SK-N-MC (cell line): ENCODE measurements at regions not wholly inside any gene's neighbourhood (a gene's known extent, or its start where the extent isn't known, plus 50 kb on each side); places are given as distances from the start of the nearest gene placed in this dataset.
"Not testable (repeated sequence)": the region's sequence is repeated elsewhere in the genome, so short reads cannot be mapped to it uniquely, and the experiment has no call there.

Experiments
- DNase-seq: peaks from one replicate; pipeline ENCODE4 v3.0.0-alpha.2; 2011; ENCODE audit warnings: low read depth, low spot score
- H3K27ac ChIP-seq: fragments of 200-600 bp; sonication (generic); 2 replicates; pipeline ENCODE4 v1.5.1; 2016; ENCODE audit warnings: mixed run types
- H3K36me3 ChIP-seq: fragments of 200-600 bp; sonication (generic); 2 replicates; pipeline ENCODE4 v1.6.1; 2017; ENCODE audit warnings: antibody characterized with exemption, low read length, mixed read lengths; ENCODE audit not compliant: insufficient read depth
- H3K4me3 ChIP-seq: fragments of 200-600 bp; sonication (generic); 2 replicates; pipeline ENCODE4 v1.5.1; 2016
- H3K9ac ChIP-seq: fragments of 200-600 bp; sonication (generic); 2 replicates; pipeline ENCODE4 v1.8.0; 2017; ENCODE audit warnings: mixed run types, mixed read lengths; ENCODE audit not compliant: insufficient read length
- H3K9me3 ChIP-seq: fragments of 200-600 bp; sonication (generic); 2 replicates; pipeline ENCODE4 v1.6.1; 2017; ENCODE audit warnings: low read depth, mild to moderate bottlenecking, antibody characterized with exemption, low read length, moderate library complexity, mixed read lengths
- EZH2 ChIP-seq: fragments of 200-600 bp; sonication (generic); IDR thresholded peaks from one replicate; pipeline ENCODE4 v1.6.1; 2017; ENCODE audit warnings: antibody characterized with exemption
- FOXP2 ChIP-seq: optimal IDR thresholded peaks from 2 replicates; pipeline ENCODE3; 2011; ENCODE audit warnings: mild to moderate bottlenecking, moderate library complexity; ENCODE audit not compliant: insufficient read depth; ENCODE audit errors: extremely low read length, control extremely low read depth
- POLR2AphosphoS5 ChIP-seq: IDR thresholded peaks from 2 replicates; pipeline ENCODE4 v1.6.1; 2012; ENCODE audit warnings: mild to moderate bottlenecking, low read depth, low read length, borderline replicate concordance

GRCh38 chr4:142897518-142897917 lies 51.4 kb upstream of the INPP4B start:
- H3K9me3 ChIP-seq, H3K36me3 ChIP-seq, H3K4me3 ChIP-seq, DNase-seq, H3K27ac ChIP-seq, H3K9ac ChIP-seq: not testable (repeated sequence)

GRCh38 chr4:142900622-142901021 lies 54.5 kb upstream of the INPP4B start:
- Histone ChIP-seq H3K36me3 (no peaks in the 10 kb centered on the region), H3K9me3 (no peaks in the 10 kb centered on the region), H3K27ac (no peak overlapping the region), H3K9ac (no peak overlapping the region), H3K4me3 (no peak overlapping the region)
- no peak for TF ChIP-seq POLR2AphosphoS5
- TF ChIP-seq EZH2: no peak
- TF ChIP-seq FOXP2: no peak
- no peak for DNase-seq

GRCh38 chr4:142901166-142901662 lies 55.1 kb upstream of the INPP4B start:
- Histone ChIP-seq H3K36me3 (no peaks in the 10 kb centered on the region), H3K4me3 (no peak overlapping the region), H3K9me3 (no peaks in the 10 kb centered on the region), H3K27ac (no peak overlapping the region), H3K9ac (no peak overlapping the region)
- DNase-seq: no peak
- TF ChIP-seq FOXP2 (no peak), POLR2AphosphoS5 (no peak), EZH2 (no peak)

- not testable (repeated sequence) for H3K4me3 ChIP-seq, DNase-seq, H3K9me3 ChIP-seq, H3K36me3 ChIP-seq, H3K9ac ChIP-seq, H3K27ac ChIP-seq
Measured at GRCh38 chr4:142903617-142904016, 57.5 kb upstream of the INPP4B start.

GRCh38 chr4:142909908-142910307 lies 63.8 kb upstream of the INPP4B start:
- DNase-seq: no peak
- H3K9ac ChIP-seq: no peak overlapping the region
- H3K36me3 ChIP-seq: no peaks in the 10 kb centered on the region
- H3K4me3 ChIP-seq: no peak overlapping the region
- TF ChIP-seq FOXP2 (no peak), EZH2 (no peak), POLR2AphosphoS5 (no peak)
- H3K9me3 ChIP-seq: no peaks in the 10 kb centered on the region
- no peak overlapping the region for H3K27ac ChIP-seq

GRCh38 chr4:142913034-142913433 lies 66.9 kb upstream of the INPP4B start:
- Histone ChIP-seq H3K9me3 (no peaks in the 10 kb centered on the region), H3K27ac (no peak overlapping the region), H3K36me3 (no peaks in the 10 kb centered on the region), H3K4me3 (no peak overlapping the region), H3K9ac (no peak overlapping the region)
- no peak for DNase-seq
- no peak for TF ChIP-seq FOXP2
- TF ChIP-seq EZH2: no peak
- no peak for TF ChIP-seq POLR2AphosphoS5

GRCh38 chr4:142913461-142914030 lies 67.4 kb upstream of the INPP4B start:
- TF ChIP-seq FOXP2: no peak
- TF ChIP-seq POLR2AphosphoS5: no peak
- TF ChIP-seq EZH2: no peak
- Histone ChIP-seq H3K36me3 (no peaks in the 10 kb centered on the region), H3K4me3 (no peak overlapping the region), H3K9ac (no peak overlapping the region), H3K9me3 (no peaks in the 10 kb centered on the region), H3K27ac (no peak overlapping the region)
- DNase-seq: no peak

GRCh38 chr4:142917678-142918077 lies 71.6 kb upstream of the INPP4B start:
- no peaks in the 10 kb centered on the region for H3K9me3 ChIP-seq
- no peak overlapping the region for H3K4me3 ChIP-seq
- H3K36me3 ChIP-seq: no peaks in the 10 kb centered on the region
- no peak overlapping the region for H3K9ac ChIP-seq
- no peak for DNase-seq
- TF ChIP-seq POLR2AphosphoS5 (no peak), FOXP2 (no peak), EZH2 (no peak)
- no peak overlapping the region for H3K27ac ChIP-seq

- Histone ChIP-seq H3K4me3 (no peak overlapping the region), H3K27ac (no peak overlapping the region), H3K9ac (no peak overlapping the region)
Measured at GRCh38 chr4:142922720-142923119, 76.6 kb upstream of the INPP4B start.

More at GRCh38 chr4:142922720-142923119, 76.6 kb upstream of the INPP4B start:
- Histone ChIP-seq H3K36me3 (no peaks in the 10 kb centered on the region), H3K9me3 (no peaks in the 10 kb centered on the region)
- DNase-seq: no peak
- no peak for TF ChIP-seq EZH2
- no peak for TF ChIP-seq POLR2AphosphoS5
- no peak for TF ChIP-seq FOXP2
